H1 (cell line): ENCODE measurements at regions not wholly inside any gene's neighbourhood (a gene's known extent, or its start where the extent isn't known, plus 50 kb on each side); places are given as distances from the start of the nearest gene placed in this dataset.

Experiments used
- ATF2 ChIP-seq: IDR thresholded peaks from 2 replicates; pipeline ENCODE4 v1.6.1; 2012; ENCODE audit warnings: low read length, inconsistent platforms
- CEBPB ChIP-seq: IDR thresholded peaks from 2 replicates; pipeline ENCODE4 v1.6.1; 2012; ENCODE audit warnings: low read depth, low read length
- POLR2A ChIP-seq, 2 experiments: IDR thresholded peaks; 1 replicate in 1 of 2; 2 replicates in 1 of 2; pipeline ENCODE4 v1.6.1; 2011; ENCODE audit warnings: low read depth in 2 of 2, low read length in 2 of 2, mild to moderate bottlenecking in 2 of 2; ENCODE audit errors: control extremely low read depth in 1 of 2
- SRF ChIP-seq: IDR thresholded peaks from 2 replicates; pipeline ENCODE4 v1.6.1; 2011; ENCODE audit warnings: mild to moderate bottlenecking, low read depth, low read length, moderate library complexity

- TF ChIP-seq POLR2A (IDR thresholded peaks at IDR 0.05; ENCODE audit: control extremely low read depth in 1 of 2, low read depth in 2 of 2, low read length in 2 of 2): no peak
- TF ChIP-seq ATF2: no peak
- TF ChIP-seq SRF: no peak
- TF ChIP-seq CEBPB: no peak
These were observed 974.6 kb downstream of the TTLL7 start for GRCh38 chr1:83024251-83024767.
